GM18508 (cell line): ENCODE measurements at regions not wholly inside any gene's neighbourhood (a gene's known extent, or its start where the extent isn't known, plus 50 kb on each side); places are given as distances from the start of the nearest gene placed in this dataset.

Experiments used
- ATAC-seq: cut with Tn5 transposase; IDR thresholded peaks from one replicate; pipeline ENCODE4 v1.9.1; 2021; ENCODE audit warnings: moderate number of reproducible peaks; ENCODE audit not compliant: insufficient read depth, unreplicated experiment

- ATAC-seq = no peak
These were observed 396.0 kb upstream of the C2CD4B start for GRCh38 chr15:62561059-62561519.

DNA sequence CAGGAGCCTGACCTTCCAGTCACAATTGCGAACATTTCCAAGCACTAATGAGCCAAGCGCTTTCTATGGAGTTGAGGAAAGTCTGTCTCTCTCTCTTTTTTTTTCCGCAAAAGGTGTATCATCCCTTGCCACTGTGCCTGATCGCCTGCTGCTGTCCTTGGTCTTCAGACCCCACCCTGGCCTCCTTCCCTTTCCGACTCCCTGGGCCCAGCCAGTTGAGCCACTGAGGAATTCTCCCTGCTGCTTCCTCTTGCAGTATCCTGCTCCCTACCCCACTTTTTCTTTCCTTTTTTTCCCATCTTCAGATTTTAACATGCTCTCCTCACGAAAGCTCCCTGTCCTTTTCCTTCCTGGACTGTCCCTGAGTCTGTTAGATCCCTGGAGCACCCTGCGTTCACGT is 396.5 kb upstream of the C2CD4B start:
- ATAC-seq = no peak

- no peak for ATAC-seq
These were observed 400.0 kb upstream of the C2CD4B start for GRCh38 chr15:62564886-62565633.

DNA sequence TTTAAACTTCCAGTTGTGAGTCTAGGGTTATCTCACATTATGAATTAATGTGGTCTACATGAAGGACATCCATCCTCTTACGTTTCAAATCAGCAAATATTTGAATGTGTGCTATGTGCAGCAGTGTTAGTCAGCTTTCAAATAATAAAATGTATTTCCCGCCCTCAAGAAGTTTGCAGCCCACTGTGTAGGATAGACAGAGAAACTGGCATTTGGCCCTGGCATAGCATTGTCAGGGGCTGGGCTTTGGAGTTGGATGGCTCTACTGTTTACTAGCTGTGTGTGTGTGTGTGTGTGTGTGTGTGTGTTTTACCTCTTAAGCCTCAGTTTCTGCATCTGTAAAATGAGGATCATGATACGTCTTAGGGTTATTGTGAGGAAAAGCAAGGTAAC is 400.5 kb upstream of the C2CD4B start:
- no peak for ATAC-seq

GRCh38 chr15:62566248-62566647 is 401.2 kb upstream of the C2CD4B start:
- no peak for ATAC-seq

DNA sequence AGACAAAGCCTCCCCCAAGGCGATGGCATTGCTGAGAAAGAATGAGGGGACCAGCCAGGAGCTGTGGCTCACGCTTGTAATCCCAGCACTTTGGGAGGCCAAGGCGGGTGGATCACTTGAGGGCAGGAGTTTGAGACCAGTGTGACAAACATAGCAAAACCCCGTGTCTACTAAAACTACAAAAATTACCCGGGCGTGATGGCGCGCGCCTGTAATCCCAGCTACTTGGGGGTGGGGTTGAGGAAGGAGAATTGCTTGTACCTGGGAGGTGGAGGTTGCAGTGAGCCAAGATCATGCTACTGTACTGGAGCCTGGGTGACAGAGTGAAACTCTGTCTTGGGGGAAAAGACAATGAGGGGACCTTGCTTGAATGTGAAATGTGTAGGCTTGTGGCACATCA is 402.4 kb upstream of the C2CD4B start:
- no peak for ATAC-seq

DNA sequence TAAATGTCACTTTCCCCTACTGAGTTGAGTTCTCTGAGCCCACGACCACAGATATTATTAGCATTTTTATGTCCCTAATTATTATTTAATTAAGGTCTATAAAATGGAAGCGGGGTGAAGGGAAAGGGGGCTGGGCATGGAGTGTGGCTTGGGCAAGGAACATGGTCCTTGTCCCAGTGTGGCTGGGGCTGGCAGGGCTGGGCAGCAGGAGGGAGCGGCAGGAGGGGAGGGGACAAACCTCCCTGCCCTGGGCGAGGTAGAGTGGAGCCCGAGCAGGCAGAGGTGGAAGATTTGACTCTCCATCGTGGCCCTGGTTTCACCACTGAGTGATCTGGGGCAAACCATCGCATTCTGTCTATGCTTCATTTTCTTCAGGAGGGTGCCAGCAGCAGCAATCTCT is 402.9 kb upstream of the C2CD4B start:
- no peak for ATAC-seq

GRCh38 chr15:62568702-62569101 is 403.6 kb upstream of the C2CD4B start:
- no peak for ATAC-seq

- no peak for ATAC-seq
These were observed 404.6 kb upstream of the C2CD4B start for GRCh38 chr15:62569460-62570404.

DNA sequence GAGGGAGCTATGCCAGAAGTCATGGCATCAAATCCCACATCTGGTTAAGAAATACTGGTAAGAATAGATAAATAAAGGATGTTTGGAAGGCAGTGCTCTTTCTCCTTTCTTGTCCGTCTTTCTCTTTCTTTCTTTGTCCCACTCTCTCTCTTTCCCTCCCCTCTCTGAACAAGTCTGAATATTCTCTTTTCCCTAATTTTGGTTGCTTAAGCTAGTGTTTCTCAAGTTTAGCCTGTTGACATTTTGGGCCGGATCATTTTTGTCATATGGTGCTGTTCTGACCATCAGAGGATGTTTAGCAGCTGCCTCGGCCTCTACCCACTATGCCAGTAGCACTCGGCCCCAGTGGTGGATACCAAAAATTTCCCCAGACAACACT is 405.3 kb upstream of the C2CD4B start:
- no peak for ATAC-seq

DNA sequence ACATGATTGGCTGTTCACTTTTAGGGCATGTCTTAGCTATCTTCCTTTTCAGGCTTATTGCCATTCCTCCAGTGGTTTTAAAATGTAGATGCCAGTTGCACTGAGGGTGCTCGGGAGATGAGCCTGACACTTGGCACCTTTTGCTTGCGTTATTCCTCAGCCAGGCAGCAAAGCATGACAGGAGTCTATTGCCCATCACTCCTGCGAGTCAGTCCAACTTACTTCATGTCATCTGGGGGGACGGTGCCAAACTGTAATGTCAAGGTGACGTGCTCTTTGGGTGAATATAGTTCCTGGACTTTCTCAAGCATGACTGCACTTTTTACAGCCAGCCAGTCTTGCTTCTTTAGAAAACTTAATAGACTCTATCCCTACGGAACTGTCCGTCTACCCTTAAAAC is 406.0 kb upstream of the C2CD4B start:
- no peak for ATAC-seq

DNA sequence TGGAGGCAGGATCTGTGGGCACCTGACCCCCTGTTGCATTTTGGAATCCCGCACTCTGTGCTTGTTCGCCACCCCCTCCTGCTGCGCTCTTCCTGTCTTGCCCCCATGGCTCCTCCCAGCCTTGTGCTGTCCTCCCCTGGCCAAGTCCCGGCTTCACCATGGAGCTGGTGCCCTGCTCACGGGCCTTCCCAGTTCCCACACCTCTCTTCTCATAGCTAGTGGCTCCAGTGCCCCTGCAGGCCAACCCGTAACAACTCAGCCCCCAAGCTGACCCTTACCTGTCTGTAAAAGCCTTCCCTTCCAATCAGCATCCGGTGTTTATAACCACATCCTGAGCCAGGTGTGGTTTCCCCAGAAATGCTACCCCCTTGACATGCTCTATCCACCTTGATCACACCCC is 407.7 kb upstream of the C2CD4B start:
- ATAC-seq = no peak

DNA sequence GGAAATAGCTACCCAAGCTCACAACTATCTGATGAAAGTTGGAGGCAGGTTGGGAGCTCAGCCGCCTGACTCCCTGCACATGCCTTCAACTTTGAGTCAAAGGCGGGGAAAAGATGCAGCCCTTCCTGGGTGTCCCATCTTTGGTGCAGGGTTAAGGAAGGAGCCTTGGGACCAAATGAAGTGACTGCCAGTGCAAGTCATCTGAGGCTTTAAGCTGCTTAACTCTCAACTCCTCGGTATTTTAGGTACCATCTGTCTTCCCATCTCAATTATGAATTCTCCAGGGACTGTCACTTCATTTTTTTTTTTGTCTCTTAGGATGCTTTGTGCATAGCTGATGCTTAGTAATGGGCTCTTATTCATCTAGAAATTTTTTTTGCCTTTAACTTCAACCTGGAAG is 408.8 kb upstream of the C2CD4B start:
- ATAC-seq = no peak

- ATAC-seq = no peak
These were observed 413.5 kb upstream of the C2CD4B start for GRCh38 chr15:62578546-62578945.

DNA sequence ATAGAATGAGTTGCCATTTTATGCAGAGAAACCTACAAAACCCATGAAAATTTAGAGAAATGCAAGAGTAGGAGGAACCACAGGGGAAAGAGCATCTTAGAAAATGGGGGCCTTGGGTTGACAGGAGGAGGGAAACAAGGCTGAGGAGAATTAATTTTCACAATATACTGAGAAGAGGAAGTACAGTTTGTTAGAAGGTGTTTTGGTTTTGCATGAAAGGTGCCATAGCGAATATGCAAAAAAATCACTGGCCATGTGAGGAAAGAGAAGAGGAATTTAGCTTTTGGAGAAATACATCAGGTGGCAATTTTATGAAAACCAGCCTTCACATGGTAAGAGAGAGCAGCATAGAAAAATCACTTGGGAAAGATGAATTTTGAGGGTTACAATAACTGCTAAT is 413.9 kb upstream of the C2CD4B start:
- ATAC-seq = no peak

DNA sequence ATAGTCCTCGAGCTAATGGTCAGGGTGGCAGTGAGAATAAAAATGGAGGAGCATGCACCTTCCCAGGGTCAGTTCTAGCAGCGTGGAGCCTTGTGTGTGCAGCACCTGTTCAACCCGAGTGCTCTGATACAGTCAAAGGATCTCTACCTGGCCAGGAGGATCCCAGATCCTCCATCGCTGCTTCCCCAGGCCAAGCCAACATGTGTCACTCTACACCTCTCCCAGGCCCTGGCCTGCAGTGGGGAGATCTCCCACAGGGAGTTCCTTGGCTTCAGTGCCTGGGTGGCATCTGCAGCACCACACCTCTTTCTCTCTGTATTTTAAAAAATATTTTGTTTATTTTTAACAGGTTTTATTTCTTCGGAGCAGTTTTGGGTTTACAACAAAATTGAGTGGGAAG is 414.8 kb upstream of the C2CD4B start:
- no peak for ATAC-seq

DNA sequence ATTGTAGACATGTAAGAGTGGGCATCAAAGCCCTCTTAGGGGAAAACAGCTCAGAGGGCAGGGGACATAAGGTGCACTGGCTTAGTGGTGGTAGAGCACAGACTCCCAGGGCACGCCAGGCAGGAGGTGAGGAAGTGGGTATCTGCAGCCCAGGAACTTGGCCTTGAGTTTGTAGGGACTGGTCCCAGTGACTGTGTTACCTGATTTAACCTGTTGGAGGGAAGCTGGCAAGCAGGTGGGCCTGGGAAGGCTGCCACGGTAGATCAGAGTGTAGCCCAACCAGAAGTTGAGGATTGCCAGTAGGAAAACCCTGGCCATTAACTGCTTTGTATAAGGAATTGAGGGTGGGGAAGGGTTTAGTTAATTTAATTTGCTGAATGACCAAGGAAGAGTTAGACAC is 417.5 kb upstream of the C2CD4B start:
- no peak for ATAC-seq

DNA sequence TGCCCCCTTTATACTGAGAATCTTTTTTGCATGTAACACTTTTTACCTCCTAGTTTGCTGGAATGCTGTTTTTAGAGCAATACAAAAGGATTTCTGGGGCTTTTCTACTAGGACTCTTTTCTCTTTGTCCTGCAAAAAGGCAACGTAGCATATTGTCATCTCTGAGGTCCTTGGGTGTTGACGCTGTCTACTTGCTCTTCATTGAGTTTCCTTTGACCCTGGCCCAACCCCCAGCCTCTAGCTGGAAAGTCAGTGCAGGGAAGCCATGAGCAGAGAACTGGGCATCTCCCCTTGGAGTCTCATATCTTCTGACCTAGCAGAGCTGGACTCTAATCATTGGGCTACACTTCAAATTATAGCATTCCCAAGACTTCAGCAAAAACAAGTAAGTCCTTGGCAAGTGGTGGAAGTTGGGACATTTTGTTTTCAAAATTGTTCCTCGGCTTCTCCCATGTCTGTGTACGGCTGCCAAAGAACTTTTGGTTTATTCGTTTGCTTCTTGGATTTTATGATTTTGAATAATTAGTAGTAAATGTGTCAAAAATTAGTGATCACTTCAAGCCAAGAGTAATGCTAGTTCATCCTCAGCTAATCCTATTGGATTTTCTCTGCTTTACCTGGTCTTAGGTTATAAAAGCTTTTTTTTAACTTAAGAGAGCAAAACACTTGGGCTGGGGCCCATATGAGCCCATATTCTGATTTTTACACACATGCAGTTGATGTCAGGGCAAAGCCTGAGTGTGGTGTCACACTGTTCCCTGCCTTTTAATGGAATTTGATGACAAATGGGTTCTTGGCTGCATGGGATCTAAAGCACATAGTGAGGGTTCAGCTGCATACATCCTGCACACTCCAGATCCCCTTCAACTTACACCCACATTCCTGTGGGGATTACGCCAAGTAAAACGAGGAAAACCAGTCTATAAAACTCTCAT is 419.5 kb upstream of the C2CD4B start:
- no peak for ATAC-seq

DNA sequence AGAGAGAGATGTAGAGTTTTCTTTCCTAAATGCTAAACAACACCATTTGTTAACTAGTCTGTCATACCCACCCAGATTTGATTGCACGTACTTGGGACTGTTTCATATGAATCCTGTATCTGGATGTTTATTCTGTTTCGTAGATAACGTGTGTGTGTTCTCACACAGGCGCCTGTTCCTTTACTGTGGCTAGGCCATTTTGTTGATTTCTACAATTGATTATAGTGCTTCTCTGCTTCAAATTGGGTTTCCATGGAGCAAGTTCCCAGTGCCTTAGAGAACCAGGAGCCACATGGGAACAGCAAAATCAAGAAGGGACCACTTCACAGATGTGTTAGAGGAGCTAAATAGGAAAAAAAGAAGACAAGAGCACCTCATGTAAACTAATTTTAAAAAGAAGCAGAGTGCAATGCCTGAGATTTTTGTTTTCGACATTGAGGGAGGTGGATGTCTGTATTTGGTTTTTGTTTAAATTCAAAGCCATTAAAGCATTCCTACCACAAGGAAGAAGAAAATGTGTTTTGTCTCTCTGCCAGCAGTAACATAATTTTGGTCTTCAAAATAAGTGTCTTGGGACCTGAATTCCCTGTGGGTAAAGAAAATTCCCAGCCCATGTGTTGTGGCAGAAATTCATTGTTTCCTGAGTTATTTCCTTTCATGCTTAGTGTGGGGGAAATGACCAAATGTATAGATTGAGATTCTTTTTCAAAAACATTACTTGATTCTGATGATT is 424.0 kb upstream of the C2CD4B start:
- ATAC-seq = no peak
